GM21576 (cell line): ENCODE measurements at regions not wholly inside any gene's neighbourhood (a gene's known extent, or its start where the extent isn't known, plus 50 kb on each side); places are given as distances from the start of the nearest gene placed in this dataset.

Experiments
- ATAC-seq: cut with Tn5 transposase; IDR thresholded peaks from one replicate; pipeline ENCODE4 v1.9.1; 2021; ENCODE audit warnings: mild to moderate bottlenecking, moderate library complexity; ENCODE audit not compliant: unreplicated experiment

DNA sequence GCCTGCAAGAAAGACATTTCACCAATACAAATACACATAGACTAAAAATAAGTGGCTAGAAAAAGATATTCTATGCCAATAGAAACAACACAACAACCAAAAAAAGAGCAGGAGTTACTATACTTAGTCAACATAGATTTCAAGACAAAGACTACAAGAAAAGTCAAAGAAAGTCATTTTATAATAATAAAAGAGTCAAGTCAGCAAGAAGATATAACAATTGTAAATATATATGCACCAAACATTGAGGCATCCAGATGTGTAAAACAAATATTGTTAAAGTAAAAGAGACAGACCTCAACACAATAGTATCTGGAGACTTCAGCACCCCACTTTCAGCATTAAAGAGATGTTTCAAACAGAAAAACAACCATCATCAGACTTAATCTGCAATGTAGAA lies 104.6 kb downstream of the AMY1C start:
- no peak for ATAC-seq

- ATAC-seq = no peak
These were observed 110.0 kb downstream of the AMY1C start for GRCh38 chr1:103859721-103860120.

DNA sequence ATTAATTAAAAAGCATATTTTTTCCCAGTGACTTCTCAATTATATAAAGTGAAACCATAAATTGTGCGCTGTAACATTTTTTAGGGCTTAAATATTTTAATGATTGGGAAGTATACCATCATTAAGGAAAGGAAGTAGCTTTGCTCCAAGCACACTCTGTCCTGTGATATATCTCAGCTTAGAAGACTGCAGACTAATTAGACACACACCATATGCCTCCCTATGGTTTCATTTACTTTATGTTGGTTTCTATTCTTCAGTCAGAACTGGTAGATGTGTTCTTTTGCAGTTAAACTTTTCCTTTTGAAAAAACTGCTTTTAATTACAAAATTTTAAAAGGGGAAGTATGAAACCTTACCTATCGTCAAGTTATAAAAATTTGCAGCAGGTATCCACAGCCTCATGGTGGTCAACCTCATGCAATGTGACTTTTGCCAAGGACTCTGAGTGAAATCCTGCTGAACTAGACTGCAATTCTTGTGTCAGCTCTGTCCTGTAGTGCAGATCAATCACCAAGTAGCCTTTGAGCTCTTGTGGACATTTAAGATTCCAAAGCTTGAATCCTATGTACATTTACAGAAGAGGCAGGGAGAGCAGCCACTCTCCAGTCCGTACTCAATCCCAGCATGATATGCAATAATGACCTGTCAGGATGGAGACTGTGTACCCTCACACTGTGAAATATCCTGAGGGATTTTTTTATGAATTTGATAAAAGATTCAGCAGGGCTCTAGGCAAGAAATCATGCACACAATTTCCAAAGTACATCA lies 149.1 kb downstream of the AMY1C start:
- ATAC-seq = no peak

- ATAC-seq = no peak
These were observed 150.3 kb downstream of the AMY1C start for GRCh38 chr1:103900005-103900404.

GRCh38 chr1:103901072-103901471 lies 151.4 kb downstream of the AMY1C start:
- ATAC-seq = no peak

DNA sequence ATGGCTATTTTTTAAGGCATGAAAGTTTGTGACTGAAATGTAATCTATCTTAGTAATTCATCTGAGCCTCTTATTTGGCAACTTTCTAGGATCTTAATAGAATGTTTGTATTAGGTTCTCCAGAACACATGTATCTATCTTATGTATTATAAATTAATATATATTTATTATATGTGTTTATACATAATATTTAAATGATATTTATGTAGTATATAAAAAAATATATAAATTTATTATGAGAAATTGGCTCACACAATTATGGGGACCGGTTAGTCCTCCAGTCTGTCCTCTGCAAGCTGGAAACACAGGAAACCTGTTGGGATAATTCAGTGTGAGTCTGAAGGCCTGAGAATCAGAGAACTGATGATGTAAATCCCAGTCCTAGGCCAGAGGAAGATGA lies 155.7 kb downstream of the AMY1C start:
- no peak for ATAC-seq

DNA sequence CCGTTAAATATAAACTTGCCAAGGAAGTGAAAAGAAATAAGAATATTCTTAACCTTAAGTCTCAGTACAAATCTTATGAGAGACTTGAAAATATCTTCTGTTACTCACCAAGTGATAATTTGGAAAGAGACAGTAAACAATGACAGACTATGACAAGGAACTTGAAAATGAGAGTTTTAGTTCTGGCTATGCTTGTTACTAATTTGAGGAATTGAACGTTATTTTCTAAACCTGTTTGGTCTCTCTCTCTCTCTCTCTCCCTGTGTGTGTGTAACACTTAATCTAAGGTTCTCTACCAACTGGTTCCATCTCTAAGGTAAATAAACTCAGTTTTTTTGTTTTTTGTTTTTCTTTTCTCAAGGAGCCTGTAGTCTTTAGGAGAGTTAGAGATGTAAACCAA lies 161.8 kb downstream of the AMY1C start:
- no peak for ATAC-seq

DNA sequence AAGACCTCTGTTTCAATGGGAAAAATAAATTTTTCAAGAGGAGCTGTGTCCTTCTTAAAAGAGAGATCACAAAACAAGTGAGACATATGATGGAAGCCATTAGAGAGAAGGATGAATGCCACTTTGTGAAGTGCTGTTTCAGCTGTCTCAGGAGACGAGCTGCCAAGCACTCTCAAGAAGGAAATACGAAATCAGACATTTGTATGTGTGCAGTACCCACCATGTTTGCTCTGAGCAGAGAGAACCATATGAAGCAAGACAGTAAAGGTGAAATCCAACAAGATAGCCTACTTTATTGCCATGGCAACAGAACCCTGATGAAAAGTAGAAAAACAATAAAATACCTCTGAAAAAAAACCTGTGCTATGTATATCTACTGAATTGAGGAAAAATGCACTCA lies 168.1 kb downstream of the AMY1C start:
- no peak for ATAC-seq

DNA sequence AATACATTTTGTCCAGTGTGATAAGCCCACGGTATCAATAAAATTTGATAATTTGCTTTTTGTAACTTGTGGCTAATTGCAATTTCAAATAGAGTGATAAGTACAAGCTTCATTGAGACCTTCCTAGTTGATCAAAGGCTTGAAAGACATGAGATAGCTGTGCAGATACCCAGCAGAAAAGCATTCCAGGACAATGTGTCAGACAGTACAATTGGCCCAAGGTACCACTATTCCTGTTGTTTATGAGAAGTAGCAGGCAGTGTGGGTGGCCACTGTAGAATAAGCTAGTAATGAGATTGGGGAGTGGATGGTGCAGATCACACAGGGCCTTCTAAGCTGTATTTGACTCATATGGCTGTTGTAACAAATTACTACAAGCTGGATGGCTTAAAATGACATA lies 182.2 kb downstream of the AMY1C start:
- no peak for ATAC-seq

GRCh38 chr1:103937763-103938357 lies 188.2 kb downstream of the AMY1C start:
- ATAC-seq = peak; percentile 93

DNA sequence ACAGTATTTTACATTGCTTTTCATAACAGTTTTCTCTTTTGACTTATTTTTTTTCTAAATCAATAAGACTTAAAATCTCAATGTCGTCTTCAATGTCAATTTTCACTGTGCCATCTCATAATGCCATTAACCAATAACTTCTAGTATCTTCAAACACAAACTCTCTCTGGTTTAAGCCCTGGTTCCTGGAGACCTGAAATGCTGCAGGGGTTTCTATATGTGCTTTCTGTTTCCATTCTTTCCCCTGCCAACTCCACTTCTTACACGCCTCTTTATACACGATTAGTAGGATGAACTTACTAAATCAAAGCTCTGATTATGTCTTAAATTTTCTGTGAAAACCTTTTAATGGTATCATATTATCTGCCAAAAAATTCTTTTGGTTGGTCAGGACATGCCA lies 191.4 kb downstream of the AMY1C start:
- no peak for ATAC-seq

GRCh38 chr1:103942029-103942428 lies 192.3 kb downstream of the AMY1C start:
- no peak for ATAC-seq

- ATAC-seq = no peak
These were observed 196.1 kb downstream of the AMY1C start for GRCh38 chr1:103945774-103946173.

DNA sequence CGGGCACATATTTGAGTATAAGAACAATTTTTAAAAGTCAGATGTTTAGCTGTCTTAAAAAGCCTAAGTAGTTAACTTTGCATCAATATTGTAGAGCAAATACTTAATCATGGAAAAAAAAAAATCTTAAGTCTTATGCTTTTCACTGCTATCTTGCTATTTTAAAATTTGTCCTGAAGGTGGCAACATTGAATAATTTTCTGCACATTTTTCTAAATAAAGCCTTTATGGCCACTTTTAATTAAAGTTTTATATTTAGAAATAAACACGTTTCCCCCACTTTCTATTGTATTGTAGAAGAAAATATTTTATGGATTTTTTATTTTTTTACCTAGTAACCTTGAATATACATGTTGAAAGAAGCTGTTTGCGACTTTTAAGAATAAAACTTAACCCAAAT lies 198.8 kb downstream of the AMY1C start:
- ATAC-seq = no peak

DNA sequence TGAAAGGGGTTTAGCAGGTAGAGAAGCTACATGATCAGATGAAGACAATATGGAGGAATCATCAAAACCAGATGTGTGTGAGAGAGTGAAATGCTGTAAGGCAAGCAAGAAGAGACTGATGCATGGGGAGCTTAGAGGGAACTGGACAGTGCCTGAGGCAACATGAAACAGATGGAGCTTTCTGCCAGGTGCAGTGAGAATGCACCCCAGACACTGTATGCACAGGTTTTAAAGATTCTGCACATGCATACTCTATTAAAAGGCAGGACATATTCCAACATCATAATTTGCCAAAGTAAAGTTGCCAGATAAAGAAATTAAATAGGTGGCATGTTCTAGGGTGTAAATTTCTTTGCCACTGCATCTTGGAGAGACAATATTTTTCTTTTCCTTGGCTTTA lies 200.1 kb downstream of the AMY1C start:
- ATAC-seq = no peak

- ATAC-seq = no peak
These were observed 203.7 kb downstream of the AMY1C start for GRCh38 chr1:103953386-103953785.

DNA sequence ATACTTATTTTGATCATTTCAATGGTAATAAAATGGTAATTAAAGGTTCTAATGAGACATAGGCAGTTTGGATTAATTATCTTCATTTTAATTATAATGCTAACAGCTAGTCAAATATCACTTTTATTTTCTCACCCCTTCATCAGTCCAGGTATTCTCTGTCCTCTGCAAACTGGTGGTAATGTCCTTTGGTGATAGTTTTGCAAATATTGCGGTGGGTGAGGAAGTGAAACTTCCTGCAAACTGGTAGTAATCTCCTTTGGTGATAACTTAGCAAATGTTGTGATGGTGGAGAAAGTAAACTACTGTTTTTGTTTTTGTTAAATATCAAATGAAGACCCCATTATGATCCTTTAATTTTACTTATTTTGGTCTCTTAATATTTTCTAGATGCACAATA lies 209.0 kb downstream of the AMY1C start:
- no peak for ATAC-seq

DNA sequence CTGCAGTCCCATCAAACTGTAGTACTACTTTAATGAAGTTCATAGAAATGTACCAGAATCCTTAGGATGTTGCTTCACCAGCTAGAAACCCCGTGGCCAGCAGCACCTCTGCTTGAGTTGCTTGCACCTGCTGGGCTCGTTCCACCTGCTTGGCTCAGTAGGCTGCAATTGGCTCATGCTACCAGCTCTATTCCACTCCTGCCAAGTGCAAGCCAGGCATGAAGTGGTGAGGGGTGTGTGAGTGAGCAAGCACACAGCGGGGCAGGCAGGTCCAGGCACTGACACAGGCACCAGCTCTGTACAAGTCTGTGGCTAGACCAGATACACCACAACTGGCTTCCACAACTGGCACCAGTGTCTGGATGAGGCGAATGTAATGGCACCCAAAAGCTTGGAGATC lies 209.9 kb downstream of the AMY1C start:
- ATAC-seq = no peak

DNA sequence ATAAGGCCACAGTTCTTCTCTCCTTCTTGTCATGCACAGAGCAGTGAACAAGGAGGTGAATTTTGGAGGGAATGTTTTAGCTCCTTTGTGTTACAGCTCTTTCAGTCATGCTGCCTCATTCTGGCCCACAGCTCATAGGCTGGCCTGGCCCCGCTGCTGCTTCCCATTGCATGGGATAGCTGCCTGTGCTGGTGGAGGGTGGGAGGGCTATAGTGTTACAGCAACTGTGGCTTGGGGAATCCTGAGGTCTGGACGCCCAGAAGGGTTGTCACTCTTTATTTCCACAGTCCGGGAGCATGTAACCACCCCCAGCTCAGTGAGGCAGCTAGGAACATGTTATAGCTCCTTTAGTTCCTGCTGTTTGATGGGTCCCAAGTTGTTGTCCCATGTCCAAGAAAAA lies 210.3 kb downstream of the AMY1C start:
- no peak for ATAC-seq

GRCh38 chr1:103960710-103961109 lies 211.0 kb downstream of the AMY1C start:
- no peak for ATAC-seq

GRCh38 chr1:103986792-103987191 lies 237.1 kb downstream of the AMY1C start:
- no peak for ATAC-seq

DNA sequence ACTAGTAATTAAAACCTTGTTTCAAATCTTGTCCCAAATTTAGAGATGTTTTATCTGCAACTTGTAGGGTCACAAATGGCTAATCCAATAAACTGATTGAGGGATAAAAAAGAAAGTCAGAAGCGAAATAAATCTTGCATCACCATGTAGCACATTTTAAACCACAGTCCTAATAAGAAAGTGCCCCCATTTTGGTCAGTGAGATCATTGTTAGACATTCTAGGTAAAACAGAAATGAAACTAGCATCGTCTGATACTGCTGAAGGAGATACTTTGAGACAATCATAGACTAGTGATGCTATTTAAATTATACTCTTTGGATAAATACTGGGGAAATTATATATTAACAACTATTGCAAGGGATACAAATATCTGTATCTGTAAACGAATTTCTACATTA lies 247.9 kb downstream of the AMY1C start:
- no peak for ATAC-seq
